GM23338 (cell line): ENCODE measurements at regions not wholly inside any gene's neighbourhood (a gene's known extent, or its start where the extent isn't known, plus 50 kb on each side); places are given as distances from the start of the nearest gene placed in this dataset.
A peak's percentile ranks its signal among the peaks of the same experiment; 100 is the strongest.

ENCODE experiments used
- ATAC-seq: fragments of 200-7000 bp; cut with Tn5 transposase; 3 replicates; pipeline ENCODE4 v1.9.1; 2020
- DNase-seq: peaks from one replicate; pipeline ENCODE4 v3.0.0-alpha.2; 2015; ENCODE audit warnings: low spot score
- H2AFZ ChIP-seq: fragments of 200-600 bp; sonication (generic); 2 replicates; pipeline ENCODE4 v1.8.0; 2016; ENCODE audit warnings: antibody characterized with exemption, mild to moderate bottlenecking, moderate library complexity
- H3F3A ChIP-seq: fragments of 200-600 bp; sonication (generic); replicated peaks from 2 replicates; pipeline ENCODE4 v1.8.0; 2017; ENCODE audit warnings: antibody characterized with exemption, mixed run types, low read depth
- H3K27ac ChIP-seq: fragments of 200-600 bp; sonication (generic); 2 replicates; pipeline ENCODE4 v1.6.1; 2016; ENCODE audit warnings: low read depth
- H3K27me3 ChIP-seq: fragments of 200-600 bp; sonication (generic); 2 replicates; pipeline ENCODE4 v1.8.0; 2016; ENCODE audit warnings: mild to moderate bottlenecking, mixed run types, moderate library complexity; ENCODE audit not compliant: insufficient read depth
- H3K36me3 ChIP-seq: fragments of 200-600 bp; sonication (generic); 2 replicates; pipeline ENCODE4 v1.8.0; 2016; ENCODE audit warnings: mild to moderate bottlenecking; ENCODE audit not compliant: insufficient read depth
- H3K4me1 ChIP-seq: fragments of 200-600 bp; sonication (generic); 2 replicates; pipeline ENCODE4 v1.8.0; 2016; ENCODE audit warnings: mild to moderate bottlenecking, moderate library complexity; ENCODE audit not compliant: insufficient read depth
- H3K4me2 ChIP-seq: fragments of 200-600 bp; sonication (generic); 2 replicates; pipeline ENCODE4 v1.7.1; 2017; ENCODE audit warnings: mixed run types
- H3K4me3 ChIP-seq: fragments of 200-600 bp; sonication (generic); 2 replicates; pipeline ENCODE4 v1.6.1; 2016; ENCODE audit warnings: mixed run types
- H3K79me2 ChIP-seq: fragments of 200-600 bp; sonication (generic); replicated peaks from 2 replicates; pipeline ENCODE4 v1.8.0; 2017; ENCODE audit warnings: mild to moderate bottlenecking; ENCODE audit not compliant: insufficient read depth
- H3K9me2 ChIP-seq: fragments of 200-600 bp; sonication (generic); 2 replicates; pipeline ENCODE4 v1.8.0; 2017; ENCODE audit not compliant: insufficient read depth
- H4K20me1 ChIP-seq: fragments of 200-600 bp; sonication (generic); replicated peaks from 2 replicates; pipeline ENCODE4 v1.8.0; 2017; ENCODE audit warnings: mild to moderate bottlenecking; ENCODE audit not compliant: insufficient read depth
- H3K27ac Mint-ChIP-seq: 2 replicates; pipeline ENCODE4 v1.8.0; 2020; ENCODE audit warnings: inconsistent platforms, mild to moderate bottlenecking, moderate library complexity, mixed read lengths
- H3K27me3 Mint-ChIP-seq: 3 replicates; pipeline ENCODE4 v1.8.0; 2022; ENCODE audit warnings: low read depth, mild to moderate bottlenecking, moderate library complexity, mixed read lengths, inconsistent platforms; ENCODE audit not compliant: insufficient read depth, poor library complexity
- H3K36me3 Mint-ChIP-seq: 3 replicates; pipeline ENCODE4 v1.8.0; 2021; ENCODE audit warnings: low read depth, mild to moderate bottlenecking, inconsistent platforms, moderate library complexity, mixed read lengths
- H3K4me1 Mint-ChIP-seq: 3 replicates; pipeline ENCODE4 v1.8.0; 2020; ENCODE audit warnings: mild to moderate bottlenecking, inconsistent platforms, mixed read lengths
- H3K4me3 Mint-ChIP-seq: 3 replicates; pipeline ENCODE4 v1.8.0; 2021; ENCODE audit warnings: moderate library complexity, mild to moderate bottlenecking, inconsistent platforms, mixed read lengths
- H3K9me3 Mint-ChIP-seq: 3 replicates; pipeline ENCODE4 v1.8.0; 2020; ENCODE audit warnings: moderate library complexity, mild to moderate bottlenecking, inconsistent platforms, mixed read lengths
- CREB1 ChIP-seq: fragments of 250-450 bp; sonication (Bioruptor Pico); IDR thresholded peaks from 2 replicates; pipeline ENCODE4 v1.5.0; 2020; ENCODE audit warnings: low read depth, mild to moderate bottlenecking, moderate library complexity
- CTCF ChIP-seq, 2 experiments: fragments of 200-600 bp in 1 of 2; sonication (generic) in 1 of 2; conservative IDR thresholded peaks; 2 replicates each; pipeline versions ENCODE4 v1.5.1 to v1.6.1; 2016 to 2017; ENCODE audit warnings: antibody characterized with exemption in 2 of 2, low read depth in 2 of 2, mild to moderate bottlenecking in 2 of 2, moderate library complexity in 1 of 2
- ETS1 ChIP-seq: IDR thresholded peaks from 2 replicates; pipeline ENCODE4 v1.6.1; 2016; ENCODE audit warnings: antibody characterized with exemption
- EZH2 ChIP-seq: fragments of 200-600 bp; sonication (generic); IDR thresholded peaks from one replicate; pipeline ENCODE4 v1.8.0; 2017; ENCODE audit warnings: antibody characterized with exemption, mild to moderate bottlenecking, low read depth; ENCODE audit not compliant: unreplicated experiment
- JUNB ChIP-seq: IDR thresholded peaks from one replicate; pipeline ENCODE4 v1.6.1; 2016; ENCODE audit warnings: antibody characterized with exemption; ENCODE audit not compliant: unreplicated experiment
- NANOG ChIP-seq: IDR thresholded peaks from 2 replicates; pipeline ENCODE4 v1.6.1; 2016; ENCODE audit warnings: antibody characterized with exemption, borderline replicate concordance
- POLR2AphosphoS5 ChIP-seq: IDR thresholded peaks from 2 replicates; pipeline ENCODE4 v1.6.1; 2016; ENCODE audit warnings: antibody characterized with exemption, low read depth
- REST ChIP-seq: IDR thresholded peaks from one replicate; pipeline ENCODE4 v1.6.1; 2018; ENCODE audit warnings: antibody characterized with exemption; ENCODE audit not compliant: unreplicated experiment
- ZNF114 ChIP-seq: fragments of 250-450 bp; sonication (Bioruptor Pico); IDR thresholded peaks from 2 replicates; pipeline ENCODE4 v1.5.0; 2020; ENCODE audit warnings: mild to moderate bottlenecking, moderate library complexity
- ZNF331 ChIP-seq: fragments of 250-450 bp; sonication (Bioruptor Pico); IDR thresholded peaks from 2 replicates; pipeline ENCODE4 v1.5.0; 2020; ENCODE audit warnings: low read depth, mild to moderate bottlenecking, moderate library complexity
- ZNF462 ChIP-seq: fragments of 250-450 bp; sonication (Bioruptor Pico); IDR thresholded peaks from 2 replicates; pipeline ENCODE4 v1.5.0; 2020; ENCODE audit warnings: mild to moderate bottlenecking, moderate library complexity

- no peak overlapping the region for H3K4me3 Mint-ChIP-seq
- Histone ChIP-seq H3K4me2 (no peak overlapping the region), H3K4me1 (no peaks in the 10 kb centered on the region), H3K9me2 (peaks cover 11% of the 10 kb centered on the region; the same call in 1 of the 2 replicates), H3K79me2 (no peaks in the 10 kb centered on the region), H3K4me3 (no peak overlapping the region), H3K27me3 (no peaks in the 10 kb centered on the region), H2AFZ (peak overlapping the region; percentile 34; the same call in 1 of the 2 replicates), H3F3A (no peaks in the 10 kb centered on the region), H3K27ac (no peak overlapping the region), H4K20me1 (no peaks in the 10 kb centered on the region), H3K36me3 (no peaks in the 10 kb centered on the region)
- no peaks in the 10 kb centered on the region for H3K36me3 Mint-ChIP-seq
- peaks cover 3% of the 10 kb centered on the region; the same call in 1 of the 3 replicates for H3K4me1 Mint-ChIP-seq
- H3K27ac Mint-ChIP-seq = no peak overlapping the region
- ATAC-seq (no peak), DNase-seq (no peak)
- peaks cover 1% of the 10 kb centered on the region for H3K27me3 Mint-ChIP-seq
- TF ChIP-seq ETS1 (no peak), CREB1 (no peak), POLR2AphosphoS5 (no peak), ZNF462 (CRISPR knock-in tag) (no peak), ZNF331 (CRISPR knock-in tag) (no peak), CTCF (conservative IDR thresholded peaks at IDR 0.05; ENCODE audit: low read depth in 2 of 2) (no peak), EZH2 (no peak), REST (no peak), ZNF114 (CRISPR knock-in tag) (no peak), JUNB (no peak), NANOG (no peak)
- no peaks in the 10 kb centered on the region for H3K9me3 Mint-ChIP-seq
Measured at GRCh38 chr7:96530786-96531185, 178.9 kb downstream of the SEM1 start.
